Muscle layer of colon (tissue), 2 donors: ENCODE measurements at regions not wholly inside any gene's neighbourhood (a gene's known extent, or its start where the extent isn't known, plus 50 kb on each side); places are given as distances from the start of the nearest gene placed in this dataset.

Source experiments
- H3K27ac ChIP-seq: one replicate; pipeline ENCODE4 v1.7.0; 2013; ENCODE audit warnings: low read depth, mild to moderate bottlenecking, low read length, moderate library complexity
- H3K27me3 ChIP-seq, 2 donors: one replicate each; pipeline ENCODE4 v1.7.0; 2013; ENCODE audit warnings: low read length in 2 of 2, mild to moderate bottlenecking in 2 of 2; ENCODE audit not compliant: insufficient read depth in 2 of 2, control insufficient read depth in 1 of 2
- H3K36me3 ChIP-seq: one replicate; pipeline ENCODE4 v1.7.0; 2013; ENCODE audit warnings: mild to moderate bottlenecking, low read length; ENCODE audit not compliant: insufficient read depth
- H3K4me1 ChIP-seq: one replicate; pipeline ENCODE4 v1.7.0; 2013; ENCODE audit warnings: mild to moderate bottlenecking, low read length; ENCODE audit not compliant: insufficient read depth
- H3K4me3 ChIP-seq, 2 donors: one replicate each; pipeline ENCODE4 v1.7.0; 2013; ENCODE audit warnings: low read length in 2 of 2, low read depth in 1 of 2, mild to moderate bottlenecking in 1 of 2, moderate library complexity in 1 of 2
- H3K9ac ChIP-seq: one replicate; pipeline ENCODE4 v1.7.0; 2013; ENCODE audit warnings: low read length
- H3K9me3 ChIP-seq: one replicate; pipeline ENCODE4 v1.7.0; 2013; ENCODE audit warnings: mild to moderate bottlenecking, low read length
- donor health status: abdominal sarcoma.
- donor health status: Adenocarcinoma of cecum.

DNA sequence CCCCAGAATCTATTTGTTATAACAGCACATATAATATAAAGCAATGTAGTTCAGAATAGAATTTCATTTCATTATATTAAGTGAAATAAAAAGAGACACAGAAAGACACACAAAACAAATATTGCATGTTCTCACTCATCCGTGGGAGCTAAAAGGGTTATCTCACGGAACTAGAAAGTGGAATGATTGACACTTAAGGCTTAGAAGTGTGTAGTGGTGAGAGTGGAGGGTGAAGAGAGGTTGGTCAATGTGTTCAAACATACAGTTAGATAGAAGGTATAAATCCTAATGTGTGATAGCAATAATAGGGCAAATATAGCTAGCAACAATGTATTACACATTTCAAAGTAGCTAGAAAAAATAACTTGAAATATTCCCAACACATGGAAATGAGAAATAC, 1001.7 kb upstream of the TMPRSS15 start:
- H3K36me3 ChIP-seq: no peaks in the 10 kb centered on the region
- H3K9me3 ChIP-seq: no peaks in the 10 kb centered on the region
- H3K4me1 ChIP-seq: no peaks in the 10 kb centered on the region
- no peaks in the 10 kb centered on the region for H3K27me3 ChIP-seq
- no peak overlapping the region for H3K4me3 ChIP-seq
- no peak overlapping the region for H3K9ac ChIP-seq
- no peak overlapping the region for H3K27ac ChIP-seq

DNA sequence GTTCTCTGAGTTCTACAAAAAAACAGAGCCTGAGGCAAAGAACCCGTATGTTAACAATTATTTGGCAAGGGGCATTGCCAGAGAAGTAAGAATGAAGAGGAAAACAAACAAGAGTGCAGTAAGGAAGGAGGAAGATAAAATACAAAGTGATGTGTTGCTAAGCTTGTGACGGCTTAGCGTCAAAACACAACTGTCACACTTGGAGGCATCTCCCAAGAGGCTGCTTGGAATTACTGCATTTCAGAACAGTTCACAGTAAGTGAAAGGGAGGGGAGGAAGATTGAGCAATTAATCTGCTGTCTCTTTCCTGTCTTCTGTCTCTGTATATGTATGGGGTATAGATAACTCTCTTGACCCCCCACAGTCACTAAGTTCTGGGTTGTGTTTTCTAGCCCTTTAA, 1017.0 kb upstream of the TMPRSS15 start:
- Histone ChIP-seq H3K9ac (no peak overlapping the region), H3K9me3 (no peaks in the 10 kb centered on the region), H3K4me1 (no peaks in the 10 kb centered on the region), H3K27me3 (no peaks in the 10 kb centered on the region), H3K4me3 (no peak overlapping the region), H3K27ac (no peak overlapping the region), H3K36me3 (no peaks in the 10 kb centered on the region)

DNA sequence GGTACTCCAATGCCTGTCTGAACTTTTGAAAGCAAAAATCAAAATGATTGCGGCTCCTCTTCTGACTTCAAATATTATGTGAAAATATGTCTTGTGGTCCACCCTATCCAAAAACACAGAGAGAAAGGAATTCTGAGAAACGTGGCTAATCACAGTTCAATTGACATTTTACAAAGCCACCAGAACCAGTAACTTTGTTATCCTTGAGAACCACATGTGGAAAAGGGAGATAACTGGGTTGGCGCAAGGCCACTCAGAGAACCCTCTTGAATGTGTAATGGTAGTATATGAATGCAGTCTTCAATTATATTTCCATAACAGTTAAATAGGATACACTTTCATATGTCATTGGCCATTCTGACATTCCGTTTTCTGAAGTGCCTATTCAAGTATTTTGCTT, 1030.0 kb upstream of the TMPRSS15 start:
- Histone ChIP-seq H3K36me3 (no peaks in the 10 kb centered on the region), H3K27ac (no peak overlapping the region), H3K4me1 (no peaks in the 10 kb centered on the region), H3K9ac (no peak overlapping the region), H3K27me3 (no peaks in the 10 kb centered on the region), H3K4me3 (no peak overlapping the region), H3K9me3 (no peaks in the 10 kb centered on the region)

GRCh38 chr21:19440792-19441655, 1037.4 kb upstream of the TMPRSS15 start:
- H3K9ac ChIP-seq: no peak overlapping the region
- H3K9me3 ChIP-seq: no peaks in the 10 kb centered on the region
- no peaks in the 10 kb centered on the region for H3K27me3 ChIP-seq
- no peak overlapping the region for H3K27ac ChIP-seq
- no peaks in the 10 kb centered on the region for H3K36me3 ChIP-seq
- H3K4me3 ChIP-seq: no peak overlapping the region
- H3K4me1 ChIP-seq: no peaks in the 10 kb centered on the region

- Histone ChIP-seq H3K9me3 (no peaks in the 10 kb centered on the region), H3K36me3 (no peaks in the 10 kb centered on the region), H3K4me3 (no peak overlapping the region), H3K9ac (no peak overlapping the region), H3K4me1 (no peaks in the 10 kb centered on the region), H3K27me3 (no peaks in the 10 kb centered on the region), H3K27ac (no peak overlapping the region)
These were observed 1054.7 kb upstream of the TMPRSS15 start for GRCh38 chr21:19458295-19458694.

DNA sequence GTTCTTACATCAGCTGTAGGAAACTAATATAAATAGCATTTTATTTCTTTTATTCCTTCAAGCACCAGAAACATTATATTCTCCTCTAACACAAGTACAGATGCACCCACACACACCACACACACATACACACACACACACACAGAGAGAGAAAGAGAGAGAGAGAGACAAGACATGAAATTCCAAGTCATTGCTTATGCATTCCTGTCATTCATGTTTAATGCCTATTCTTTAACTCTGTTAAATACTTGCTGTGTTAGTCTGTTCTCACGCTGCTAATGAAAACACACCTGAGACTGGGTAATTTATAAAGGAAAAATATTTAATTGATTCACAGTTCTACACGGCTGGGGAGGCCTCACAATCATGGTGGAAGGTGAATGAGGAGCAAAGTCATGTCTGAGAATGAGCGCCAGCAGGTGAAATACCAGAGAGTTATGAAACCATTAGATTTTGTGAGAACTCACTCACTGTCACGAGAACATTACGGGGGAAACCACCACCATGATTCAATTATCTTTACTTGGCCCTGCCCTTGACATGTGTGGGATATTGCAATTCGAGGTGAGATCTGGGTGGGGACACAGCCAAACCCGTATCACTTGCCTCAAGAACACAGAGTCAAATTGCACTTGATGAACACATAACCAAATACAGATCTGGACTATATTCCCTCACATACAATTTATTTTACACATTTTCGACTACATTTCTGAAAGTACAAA, 1058.1 kb upstream of the TMPRSS15 start:
- no peaks in the 10 kb centered on the region for H3K4me1 ChIP-seq
- no peak overlapping the region for H3K4me3 ChIP-seq
- H3K27me3 ChIP-seq: no peaks in the 10 kb centered on the region
- no peak overlapping the region for H3K27ac ChIP-seq
- no peaks in the 10 kb centered on the region for H3K36me3 ChIP-seq
- H3K9me3 ChIP-seq: no peaks in the 10 kb centered on the region
- H3K9ac ChIP-seq: no peak overlapping the region

DNA sequence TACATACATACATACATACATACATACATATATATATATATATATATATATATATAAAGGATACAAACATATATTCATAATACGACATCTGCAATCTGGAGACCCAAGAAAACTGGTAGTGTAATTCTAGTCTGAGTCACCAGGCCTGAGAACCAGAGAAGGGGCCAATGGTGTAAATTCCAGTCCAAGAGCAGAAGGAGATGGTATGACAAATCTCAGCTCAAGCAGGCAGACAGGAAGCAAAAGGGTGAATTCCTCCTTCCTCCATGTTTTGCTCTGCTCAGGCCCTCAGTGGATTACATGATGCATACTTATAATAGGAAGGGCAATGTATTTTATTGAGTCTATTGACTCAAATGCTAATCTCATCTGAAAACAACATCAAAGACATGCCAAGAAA, 1060.4 kb upstream of the TMPRSS15 start:
- Histone ChIP-seq H3K4me1 (no peaks in the 10 kb centered on the region), H3K36me3 (no peaks in the 10 kb centered on the region), H3K4me3 (no peak overlapping the region), H3K27ac (no peak overlapping the region), H3K27me3 (no peaks in the 10 kb centered on the region), H3K9me3 (no peaks in the 10 kb centered on the region), H3K9ac (no peak overlapping the region)

DNA sequence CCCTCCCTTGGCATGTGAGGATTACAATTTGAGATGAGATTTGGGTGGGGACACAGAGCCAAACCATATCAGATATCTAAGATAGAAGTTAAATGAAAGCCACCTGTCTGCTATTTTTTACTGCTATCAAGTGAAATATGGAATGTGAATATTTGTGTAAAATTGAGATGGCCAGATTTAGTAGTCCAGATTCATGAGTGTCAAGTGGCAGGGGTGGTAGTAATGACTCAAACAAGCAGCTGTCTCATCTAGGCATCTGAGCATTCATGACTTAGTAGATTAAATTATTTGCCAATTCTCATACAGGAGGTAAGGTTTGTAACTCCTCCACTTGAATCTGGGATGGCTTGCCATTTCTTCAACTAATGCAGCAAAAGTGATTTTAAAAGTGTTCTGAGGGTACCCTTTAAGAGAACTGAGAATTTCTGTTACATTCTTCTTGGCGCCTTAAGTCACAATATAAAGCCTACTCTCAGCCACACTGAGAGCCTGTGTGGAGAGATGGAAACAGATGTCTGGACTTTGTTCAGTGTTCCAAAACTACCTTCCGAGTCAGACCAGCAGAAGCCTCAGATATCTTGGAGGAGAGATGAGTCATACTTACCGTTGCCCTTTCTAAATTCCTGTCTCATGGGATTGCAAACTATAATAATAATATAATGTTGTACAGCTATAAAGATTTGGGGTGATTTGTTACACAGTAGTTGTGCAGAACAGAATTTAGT, 1065.6 kb upstream of the TMPRSS15 start:
- no peak overlapping the region for H3K4me3 ChIP-seq
- no peak overlapping the region for H3K27ac ChIP-seq
- no peaks in the 10 kb centered on the region for H3K27me3 ChIP-seq
- no peak overlapping the region for H3K9ac ChIP-seq
- no peaks in the 10 kb centered on the region for H3K4me1 ChIP-seq
- no peaks in the 10 kb centered on the region for H3K36me3 ChIP-seq
- H3K9me3 ChIP-seq: no peaks in the 10 kb centered on the region

DNA sequence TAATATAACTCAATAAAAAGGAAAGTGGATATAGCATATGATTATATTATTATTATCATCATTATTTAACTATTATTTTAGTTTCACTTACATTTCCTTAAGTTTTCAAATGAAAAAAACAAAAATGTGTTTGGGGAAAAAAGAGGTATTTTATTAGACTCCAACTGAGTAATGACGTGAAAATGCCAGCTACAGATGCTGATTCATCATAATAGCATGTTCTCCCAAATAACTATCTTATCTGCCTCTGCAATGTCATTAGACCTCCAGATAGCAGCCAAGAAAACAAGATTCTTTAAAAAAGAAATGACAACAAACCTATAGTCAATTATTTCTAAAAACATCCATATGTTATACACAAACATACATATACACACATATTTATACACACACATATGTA, 1071.9 kb upstream of the TMPRSS15 start:
- no peaks in the 10 kb centered on the region for H3K36me3 ChIP-seq
- H3K4me1 ChIP-seq: no peaks in the 10 kb centered on the region
- H3K9ac ChIP-seq: no peak overlapping the region
- no peak overlapping the region for H3K27ac ChIP-seq
- H3K9me3 ChIP-seq: no peaks in the 10 kb centered on the region
- no peak overlapping the region for H3K4me3 ChIP-seq
- H3K27me3 ChIP-seq: no peaks in the 10 kb centered on the region

DNA sequence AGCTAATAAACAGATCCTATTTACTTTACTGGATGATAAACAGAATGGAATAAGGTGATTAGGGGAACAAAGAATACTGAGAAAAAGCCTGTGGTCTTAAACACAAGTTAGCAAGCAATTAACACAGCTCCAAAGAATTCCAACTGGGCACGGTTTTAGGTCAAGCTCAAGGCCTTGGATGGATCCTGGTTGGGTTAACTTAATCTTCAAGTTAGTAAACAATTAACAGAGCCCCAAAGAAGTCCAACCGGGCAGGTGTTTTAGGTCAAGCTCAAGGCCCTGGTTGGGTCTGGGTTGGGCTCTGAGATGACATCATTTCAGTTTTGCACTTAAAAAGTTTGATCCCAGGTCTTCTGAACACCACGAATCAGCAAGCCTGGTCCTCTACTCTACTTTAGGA, 1086.3 kb upstream of the TMPRSS15 start:
- H3K9me3 ChIP-seq: no peaks in the 10 kb centered on the region
- no peaks in the 10 kb centered on the region for H3K27me3 ChIP-seq
- no peak overlapping the region for H3K4me3 ChIP-seq
- H3K9ac ChIP-seq: no peak overlapping the region
- H3K36me3 ChIP-seq: no peaks in the 10 kb centered on the region
- no peaks in the 10 kb centered on the region for H3K4me1 ChIP-seq
- no peak overlapping the region for H3K27ac ChIP-seq

DNA sequence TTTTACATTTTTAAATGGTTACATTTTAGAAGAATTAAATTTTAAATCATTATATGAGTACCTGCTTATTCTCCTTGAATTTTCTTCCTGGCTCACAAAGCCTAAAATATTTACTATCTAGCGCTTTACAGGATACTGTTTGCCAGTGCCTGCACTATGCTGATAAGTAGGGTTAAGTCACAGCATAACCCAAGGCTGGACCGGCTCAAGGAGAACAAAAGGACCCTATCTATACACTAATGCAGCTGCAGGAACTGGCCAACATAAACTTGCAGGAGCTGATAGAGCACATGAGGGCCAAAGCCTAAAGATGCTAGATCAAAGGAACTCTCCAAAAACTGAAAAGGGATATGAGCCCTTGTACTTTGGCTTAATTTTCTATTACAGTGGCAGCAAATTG, 1086.9 kb upstream of the TMPRSS15 start:
- no peaks in the 10 kb centered on the region for H3K36me3 ChIP-seq
- no peaks in the 10 kb centered on the region for H3K27me3 ChIP-seq
- H3K4me1 ChIP-seq: no peaks in the 10 kb centered on the region
- no peaks in the 10 kb centered on the region for H3K9me3 ChIP-seq
- H3K9ac ChIP-seq: no peak overlapping the region
- H3K4me3 ChIP-seq: no peak overlapping the region
- H3K27ac ChIP-seq: no peak overlapping the region
